ENCODE measurements at regions not wholly inside any gene's neighbourhood (a gene's known extent, or its start where the extent isn't known, plus 50 kb on each side); places are given as distances from the start of the nearest gene placed in this dataset.
A peak's percentile ranks its signal among the peaks of the same experiment; 100 is the strongest.

GRCh38 chr6:95364016-95364604 is 213.2 kb upstream of the MANEA start:
- DNase-seq = no peak

GRCh38 chr6:95365454-95365853 is 211.9 kb upstream of the MANEA start:
- no peak for DNase-seq

- DNase-seq = no peak
These were observed 210.9 kb upstream of the MANEA start for GRCh38 chr6:95366414-95366813.

- no peak for DNase-seq
These were observed 193.5 kb upstream of the MANEA start for GRCh38 chr6:95383878-95384277.

DNA sequence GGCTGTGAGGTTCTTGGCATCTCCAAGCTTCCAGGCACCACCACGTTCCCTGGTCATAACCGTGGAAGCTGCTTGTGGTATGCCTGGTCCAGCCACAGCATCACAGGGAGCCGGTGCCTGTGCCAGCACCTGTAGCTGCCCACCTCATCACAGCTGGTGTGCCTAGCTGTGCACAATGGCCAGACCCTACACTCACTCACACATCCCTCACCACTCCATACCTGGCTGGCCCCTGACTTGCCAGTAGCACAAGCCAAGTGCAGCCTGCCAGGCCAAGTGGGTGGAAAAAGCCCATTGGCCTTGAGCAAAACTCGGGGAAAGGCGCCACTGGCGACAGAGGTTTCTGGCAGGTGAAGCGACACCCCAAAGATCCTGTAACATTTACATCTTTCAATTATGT is 192.3 kb upstream of the MANEA start:
- no peak for DNase-seq

DNA sequence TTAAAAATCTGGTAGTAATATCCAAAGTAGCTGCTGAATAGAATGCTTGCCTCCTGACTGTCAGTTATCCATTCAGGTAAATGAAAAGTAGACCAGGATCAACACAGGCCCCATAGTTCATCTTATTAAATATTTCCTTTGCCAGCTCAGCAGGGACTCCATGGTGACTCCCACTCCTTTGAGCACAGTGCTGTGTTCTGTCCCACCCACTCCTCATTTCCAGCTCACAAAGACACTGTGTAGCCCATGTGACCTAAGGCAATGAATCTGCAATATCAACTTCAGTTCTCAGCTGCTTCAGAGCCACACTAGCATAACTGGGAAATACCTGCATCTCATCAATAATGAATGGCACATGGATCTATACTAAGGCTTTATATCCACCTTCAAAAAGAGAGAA is 189.5 kb upstream of the MANEA start:
- no peak for DNase-seq

DNA sequence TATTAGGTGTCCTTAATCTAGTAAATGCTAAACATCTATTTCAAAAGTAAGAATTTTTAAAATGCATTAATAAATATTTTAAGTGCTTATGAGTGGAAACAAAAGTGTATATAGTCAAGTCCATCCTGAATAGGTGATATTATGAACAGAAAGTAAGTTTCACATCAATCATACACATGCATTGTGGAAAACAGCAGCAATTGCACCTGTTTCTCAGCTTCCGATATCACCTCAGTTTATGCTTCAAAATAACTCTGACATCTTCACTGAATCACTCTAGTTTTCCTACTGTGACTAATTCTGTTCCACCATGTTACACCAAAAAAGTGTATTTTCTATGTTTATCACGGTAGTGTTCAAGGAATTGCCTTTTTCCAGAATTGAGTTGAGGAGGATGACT is 172.6 kb upstream of the MANEA start:
- DNase-seq = no peak

GRCh38 chr6:95408111-95408510 is 169.2 kb upstream of the MANEA start:
- DNase-seq = no peak

- no peak for DNase-seq
These were observed 167.2 kb upstream of the MANEA start for GRCh38 chr6:95410168-95410567.

GRCh38 chr6:95413789-95414188 is 163.5 kb upstream of the MANEA start:
- no peak for DNase-seq

- no peak for DNase-seq
These were observed 159.5 kb upstream of the MANEA start for GRCh38 chr6:95417856-95418255.

- DNase-seq = no peak
These were observed 156.5 kb upstream of the MANEA start for GRCh38 chr6:95420792-95421191.

- no peak for DNase-seq
These were observed 154.0 kb upstream of the MANEA start for GRCh38 chr6:95423331-95423730.

GRCh38 chr6:95431637-95432228 is 145.6 kb upstream of the MANEA start:
- peak; percentile 18 for DNase-seq

GRCh38 chr6:95439741-95440140 is 137.6 kb upstream of the MANEA start:
- no peak for DNase-seq

DNA sequence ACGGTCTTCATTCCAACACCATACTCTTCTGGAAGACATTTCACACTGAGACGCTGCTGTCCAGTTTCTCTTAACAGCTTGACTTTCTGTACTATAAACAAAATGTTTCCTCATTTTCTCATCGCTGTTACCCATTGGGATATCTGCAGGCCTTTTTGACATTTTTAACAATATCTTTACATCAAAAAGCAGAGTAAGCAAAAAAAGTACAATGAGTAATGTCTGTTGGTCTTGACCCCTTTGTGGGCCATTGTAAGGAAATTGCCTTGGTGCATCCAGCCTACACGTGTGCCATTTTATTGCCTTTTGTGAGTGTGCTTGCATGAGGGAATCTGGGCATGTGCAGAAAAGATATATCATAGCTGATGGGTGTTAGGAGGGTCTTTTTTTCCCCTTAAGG is 129.1 kb upstream of the MANEA start:
- no peak for DNase-seq

- DNase-seq = no peak
These were observed 107.8 kb upstream of the MANEA start for GRCh38 chr6:95469511-95469910.

DNA sequence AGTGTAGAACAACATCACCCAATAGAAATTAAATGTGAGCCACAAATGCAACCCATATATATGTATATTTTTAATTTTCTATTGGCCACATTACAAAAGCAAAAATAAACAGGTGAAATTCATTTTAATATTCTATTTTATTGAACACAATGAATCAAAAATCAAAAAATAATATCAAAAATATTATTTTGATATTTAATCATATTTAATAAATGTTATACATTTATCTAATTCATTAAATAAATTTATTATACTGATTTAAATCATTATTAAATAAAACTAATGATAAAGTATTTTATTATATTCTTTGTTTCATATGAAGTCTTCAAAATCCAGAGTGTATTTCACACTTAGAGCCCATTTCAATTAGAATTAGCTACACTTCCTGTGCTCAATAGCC is 98.4 kb upstream of the MANEA start:
- DNase-seq = no peak

DNA sequence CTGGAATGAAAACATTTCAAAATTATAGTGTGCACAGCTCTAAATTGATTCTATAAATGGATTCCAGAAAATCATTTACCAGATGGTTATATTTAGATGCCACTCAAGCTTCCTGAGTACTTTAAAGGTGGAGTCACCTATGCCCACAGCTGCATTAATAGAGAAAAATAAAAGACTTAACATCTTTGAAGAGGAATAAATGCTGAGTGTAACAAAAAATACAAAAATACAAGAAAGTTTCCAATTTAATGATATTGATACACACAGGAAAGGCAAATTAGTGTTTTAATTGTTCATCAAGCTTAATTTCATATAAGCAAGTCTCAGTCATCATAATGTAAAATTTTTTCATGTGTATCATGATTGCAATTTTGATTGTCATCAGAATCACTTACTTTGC is 89.5 kb upstream of the MANEA start:
- no peak for DNase-seq

DNA sequence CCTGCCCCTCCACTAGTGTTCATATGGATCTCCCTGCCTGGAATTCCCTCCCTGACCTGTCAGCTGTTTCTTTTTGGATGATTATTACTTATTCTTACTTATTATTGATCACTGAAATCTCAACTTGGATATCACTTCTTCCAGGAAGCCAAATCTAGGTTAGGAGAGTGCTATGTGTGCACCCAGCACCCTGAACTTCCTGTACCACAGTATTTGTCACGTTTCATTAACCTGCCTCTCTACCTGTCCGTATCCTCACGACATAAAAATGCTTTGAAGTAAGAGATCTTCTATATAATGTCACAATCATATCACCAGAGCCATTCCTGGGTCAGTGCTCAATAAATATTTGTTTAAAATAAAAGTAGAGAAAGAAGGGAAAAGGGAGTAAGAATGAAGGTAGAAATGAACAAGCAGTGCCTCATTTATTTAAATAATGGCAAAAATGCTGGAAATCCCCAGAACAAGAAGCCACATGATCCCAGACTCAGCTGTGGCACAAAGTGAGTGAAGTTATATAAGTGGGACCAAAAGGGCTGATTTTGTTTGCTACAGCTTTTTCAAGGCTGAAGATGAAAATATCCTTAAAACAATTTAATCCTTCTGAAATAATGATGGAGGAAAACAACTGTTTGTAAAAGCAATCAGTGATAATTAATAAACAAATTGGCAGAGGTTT is 88.0 kb upstream of the MANEA start:
- no peak for DNase-seq

DNA sequence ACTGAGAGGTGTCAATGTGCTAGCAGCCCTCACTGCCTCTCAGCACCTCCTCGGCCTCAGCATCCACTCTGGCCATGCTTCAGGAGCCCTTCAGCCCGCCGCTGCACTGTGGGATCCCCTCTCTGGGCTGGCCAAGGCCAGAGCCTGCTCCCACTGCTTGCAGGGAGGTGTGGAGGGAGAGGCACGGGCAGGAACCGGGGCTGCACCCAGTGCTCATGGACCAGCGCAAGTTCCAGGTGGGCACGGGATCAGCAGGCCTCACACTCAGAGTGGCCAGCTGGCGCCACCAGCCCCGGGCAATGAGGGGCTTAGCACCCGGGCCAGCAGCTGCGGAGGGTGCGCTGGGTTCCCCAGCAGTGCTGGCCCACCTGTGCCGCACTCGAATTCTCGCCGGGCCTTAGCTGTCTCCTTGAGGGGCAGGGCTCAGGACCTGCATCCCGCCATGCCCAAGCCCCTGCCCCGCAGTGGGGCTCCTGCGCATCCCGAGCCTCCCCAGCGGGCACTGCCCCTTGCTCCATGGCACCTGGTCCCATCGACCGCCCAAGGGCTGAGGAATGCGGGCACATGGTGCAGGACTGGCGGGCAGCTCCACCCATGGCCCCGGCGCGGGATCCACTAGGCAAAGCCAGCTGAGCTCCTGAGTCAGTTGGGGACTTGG is 80.4 kb upstream of the MANEA start:
- no peak for DNase-seq

GRCh38 chr6:95501032-95501904 is 76.1 kb upstream of the MANEA start:
- no peak for DNase-seq

DNA sequence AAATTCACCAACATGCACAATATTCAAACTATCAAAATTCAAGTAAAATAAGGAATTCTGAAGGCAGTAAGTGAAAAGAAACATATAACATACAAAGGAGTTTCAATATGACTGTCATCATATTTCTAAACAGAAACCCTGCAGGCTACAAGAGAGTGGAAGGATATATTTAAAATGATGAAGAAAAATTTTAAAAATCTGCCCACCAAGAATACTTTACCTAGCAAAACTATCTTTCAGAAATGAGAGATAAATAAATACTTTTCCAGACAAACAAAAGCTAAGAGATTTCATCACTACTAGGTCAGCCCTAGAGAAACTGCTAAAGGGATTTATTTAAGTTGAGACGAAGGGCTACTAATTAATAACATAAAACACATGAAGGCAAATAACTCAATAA is 73.8 kb upstream of the MANEA start:
- DNase-seq = no peak

Data from NCI-H187 treated with DMSO at 0.1 percent for 48 hours (cell line).